T-helper 17 cell (primary cell): ENCODE measurements at regions not wholly inside any gene's neighbourhood (a gene's known extent, or its start where the extent isn't known, plus 50 kb on each side); places are given as distances from the start of the nearest gene placed in this dataset.

Source experiments
- ATAC-seq: fragments of 150-1000 bp; cut with Tn5 transposase; 2 replicates; pipeline ENCODE4 v1.10.0; 2021; ENCODE audit warnings: mild to moderate bottlenecking, moderate library complexity
- DNase-seq, 3 donors: peaks; one replicate each; pipeline versions ENCODE4 v3.0.0 to v3.0.0-alpha.2; 2020 to 2021
- H3K9me3 ChIP-seq: one replicate; pipeline ENCODE4 v1.7.0; 2013; ENCODE audit warnings: low read length, mild to moderate bottlenecking; ENCODE audit not compliant: control insufficient read depth, poor library complexity, severe bottlenecking
- H3K27ac Mint-ChIP-seq: one replicate; pipeline ENCODE4 v1.8.0; 2022; ENCODE audit warnings: mild to moderate bottlenecking, moderate library complexity, mixed read lengths
- H3K27me3 Mint-ChIP-seq: one replicate; pipeline ENCODE4 v1.8.0; 2022; ENCODE audit warnings: mixed read lengths
- H3K36me3 Mint-ChIP-seq: one replicate; pipeline ENCODE4 v1.8.0; 2022; ENCODE audit warnings: low read depth, mixed read lengths
- H3K4me1 Mint-ChIP-seq: one replicate; pipeline ENCODE4 v1.8.0; 2022; ENCODE audit warnings: mild to moderate bottlenecking, mixed read lengths
- H3K4me3 Mint-ChIP-seq: one replicate; pipeline ENCODE4 v1.8.0; 2022; ENCODE audit warnings: mild to moderate bottlenecking, moderate library complexity, mixed read lengths

DNA sequence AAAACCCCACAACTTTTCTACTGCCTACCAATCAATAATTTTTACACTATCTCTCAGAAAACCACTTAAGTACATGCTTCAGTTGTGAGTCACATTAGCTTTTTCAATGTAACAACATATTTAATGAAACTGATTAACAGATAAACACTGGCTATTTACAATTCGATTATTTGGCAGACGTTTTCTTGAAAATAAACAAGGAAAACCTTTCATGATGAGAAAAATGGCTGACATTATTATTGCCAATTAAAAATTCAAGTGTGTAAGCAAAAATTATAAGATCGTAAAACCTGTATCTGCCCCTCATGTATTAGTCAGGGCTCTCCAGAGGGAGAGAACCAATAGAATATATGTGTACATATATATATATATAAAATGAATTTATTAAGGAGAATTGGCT, 1555.5 kb upstream of the IGFBP7 start:
- Mint-ChIP-seq H3K27ac (no peak overlapping the region), H3K4me1 (no peaks in the 10 kb centered on the region), H3K4me3 (no peak overlapping the region), H3K36me3 (no peaks in the 10 kb centered on the region), H3K27me3 (no peaks in the 10 kb centered on the region)
- H3K9me3 ChIP-seq, result no peaks in the 10 kb centered on the region
- DNase-seq, result no peak
- ATAC-seq, result no peak

DNA sequence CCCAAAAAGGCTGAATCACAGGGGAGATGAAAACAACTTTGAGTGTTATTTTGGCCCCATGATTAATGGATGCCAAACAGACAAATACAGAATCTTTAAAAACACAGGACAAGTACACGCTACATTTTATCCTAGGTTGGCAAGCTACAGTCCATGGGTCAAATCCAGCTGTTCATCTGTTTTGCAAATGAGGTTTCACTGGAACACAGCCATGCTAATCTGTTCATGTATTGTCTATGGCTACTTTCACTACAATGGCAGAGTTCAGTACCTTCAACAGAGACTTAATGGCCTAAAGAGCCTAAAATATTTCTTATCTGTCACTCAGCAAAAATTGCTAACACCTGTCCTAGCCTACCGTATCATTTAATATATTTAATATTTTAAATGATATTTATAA, 1548.5 kb upstream of the IGFBP7 start:
- Mint-ChIP-seq H3K36me3 (no peaks in the 10 kb centered on the region), H3K27me3 (no peaks in the 10 kb centered on the region), H3K4me3 (no peak overlapping the region), H3K4me1 (no peaks in the 10 kb centered on the region), H3K27ac (no peak overlapping the region)
- H3K9me3 ChIP-seq, result no peaks in the 10 kb centered on the region
- ATAC-seq (no peak), DNase-seq (no peak)

DNA sequence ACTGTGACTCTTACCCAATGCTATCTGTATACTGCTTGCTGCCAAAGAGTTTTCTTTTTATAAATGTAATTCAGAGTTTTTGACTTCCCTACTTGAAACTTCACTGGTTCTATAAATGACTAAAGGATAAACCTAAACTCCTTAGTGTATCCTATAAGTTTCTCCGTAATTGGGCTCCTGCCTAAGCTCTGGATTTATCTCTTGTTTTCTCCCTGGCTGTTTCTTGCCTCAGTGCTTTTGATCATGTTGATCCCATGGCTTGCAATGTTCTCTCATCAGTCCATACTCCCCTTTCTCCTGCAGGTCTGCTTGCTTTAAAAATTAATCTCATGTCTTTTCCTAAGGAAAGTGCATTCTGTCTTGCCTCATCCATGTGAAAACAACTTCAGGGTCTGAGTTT, 1543.1 kb upstream of the IGFBP7 start:
- H3K4me1 Mint-ChIP-seq, result no peaks in the 10 kb centered on the region
- H3K9me3 ChIP-seq, result no peaks in the 10 kb centered on the region
- H3K27me3 Mint-ChIP-seq, result no peaks in the 10 kb centered on the region
- ATAC-seq (no peak), DNase-seq (no peak)
- H3K27ac Mint-ChIP-seq, result no peak overlapping the region
- H3K36me3 Mint-ChIP-seq, result no peaks in the 10 kb centered on the region
- H3K4me3 Mint-ChIP-seq, result no peak overlapping the region

DNA sequence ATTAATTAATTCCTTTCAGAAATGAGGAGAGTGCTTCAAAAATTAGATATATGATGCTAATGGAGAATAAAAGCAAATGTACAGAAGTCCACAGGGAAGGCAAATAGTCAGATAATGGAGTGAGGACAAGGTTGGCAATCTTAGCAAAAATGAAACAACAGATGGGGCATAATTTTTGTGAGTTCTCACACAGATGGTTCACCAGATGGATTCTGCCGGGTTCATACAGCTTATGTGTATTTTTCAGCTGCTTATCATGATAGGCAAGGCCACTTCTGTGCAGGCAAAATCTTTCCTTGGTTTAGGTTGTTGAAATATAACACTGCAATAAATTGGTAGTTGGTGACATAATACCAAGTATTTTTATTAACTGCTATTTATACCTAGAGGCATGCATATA, 1539.0 kb upstream of the IGFBP7 start:
- Mint-ChIP-seq H3K27ac (no peak overlapping the region), H3K4me3 (no peak overlapping the region), H3K36me3 (no peaks in the 10 kb centered on the region), H3K27me3 (no peaks in the 10 kb centered on the region), H3K4me1 (no peaks in the 10 kb centered on the region)
- ATAC-seq (no peak), DNase-seq (no peak)
- no peaks in the 10 kb centered on the region for H3K9me3 ChIP-seq

DNA sequence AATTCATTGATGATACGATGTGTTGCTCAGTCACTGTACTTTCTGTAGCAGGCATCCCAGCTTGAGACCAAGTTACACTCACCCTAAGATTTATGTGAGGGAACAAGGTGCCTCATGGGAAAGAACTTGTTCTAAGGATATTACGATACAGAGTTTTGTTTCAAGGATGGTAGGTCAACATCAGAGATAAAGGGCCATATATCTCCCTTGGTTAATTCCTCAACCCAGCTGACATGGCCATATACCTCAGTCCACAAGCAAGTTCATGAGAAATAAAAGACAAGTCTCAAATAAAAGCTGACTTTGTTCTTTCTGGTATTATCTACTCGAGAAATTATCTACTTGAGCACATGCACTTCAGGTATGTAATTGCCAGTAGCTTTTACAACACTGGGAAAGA, 1535.9 kb upstream of the IGFBP7 start:
- no peaks in the 10 kb centered on the region for H3K27me3 Mint-ChIP-seq
- no peaks in the 10 kb centered on the region for H3K36me3 Mint-ChIP-seq
- DNase-seq (no peak), ATAC-seq (no peak)
- no peak overlapping the region for H3K4me3 Mint-ChIP-seq
- no peaks in the 10 kb centered on the region for H3K4me1 Mint-ChIP-seq
- H3K27ac Mint-ChIP-seq, result no peak overlapping the region
- H3K9me3 ChIP-seq, result no peaks in the 10 kb centered on the region

DNA sequence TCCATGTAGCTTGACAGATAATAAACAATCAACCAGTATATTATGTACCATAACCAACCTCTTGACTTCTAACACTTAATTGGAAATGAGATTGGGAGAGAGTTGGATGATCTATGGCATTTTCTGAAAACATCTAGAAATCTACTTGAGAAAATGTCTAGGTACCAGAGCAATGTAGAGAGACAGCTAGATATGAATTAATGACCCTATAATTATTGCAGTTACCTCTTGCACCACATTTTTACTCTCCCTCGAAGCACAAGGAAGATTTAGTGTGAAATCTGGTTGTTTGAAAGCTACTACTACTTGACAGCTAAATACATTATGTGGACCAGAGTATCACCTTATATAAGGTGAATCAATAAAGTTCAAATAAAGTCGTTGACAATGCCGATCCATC, 1534.4 kb upstream of the IGFBP7 start:
- H3K36me3 Mint-ChIP-seq, result no peaks in the 10 kb centered on the region
- no peak for ATAC-seq
- no peaks in the 10 kb centered on the region for H3K9me3 ChIP-seq
- no peaks in the 10 kb centered on the region for H3K4me1 Mint-ChIP-seq
- H3K27me3 Mint-ChIP-seq, result no peaks in the 10 kb centered on the region
- H3K4me3 Mint-ChIP-seq, result no peak overlapping the region
- no peak overlapping the region for H3K27ac Mint-ChIP-seq
- no peak for DNase-seq

DNA sequence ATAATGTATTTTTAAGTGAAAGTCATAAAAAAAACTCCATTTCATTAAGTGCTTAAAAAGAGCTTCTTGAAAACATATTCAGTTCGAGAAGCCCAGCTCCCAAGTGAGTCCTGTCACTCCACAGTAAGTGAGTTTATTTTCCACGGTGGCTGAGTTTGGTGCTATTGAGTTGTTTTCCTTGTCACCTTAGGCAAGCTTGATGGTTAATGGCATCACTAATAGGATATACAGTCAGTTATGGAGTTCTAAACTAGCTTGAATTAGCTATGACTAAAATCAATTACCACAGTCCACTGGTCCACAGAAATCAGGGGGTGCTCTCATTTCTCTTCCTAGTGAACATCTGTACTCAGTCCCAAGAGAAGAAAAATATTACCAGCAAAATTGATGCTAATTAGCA, 1526.2 kb upstream of the IGFBP7 start:
- H3K36me3 Mint-ChIP-seq, result no peaks in the 10 kb centered on the region
- DNase-seq, result no peak
- no peaks in the 10 kb centered on the region for H3K9me3 ChIP-seq
- no peak overlapping the region for H3K27ac Mint-ChIP-seq
- ATAC-seq, result no peak
- H3K4me3 Mint-ChIP-seq, result no peak overlapping the region
- H3K27me3 Mint-ChIP-seq, result no peaks in the 10 kb centered on the region
- H3K4me1 Mint-ChIP-seq, result no peaks in the 10 kb centered on the region

DNA sequence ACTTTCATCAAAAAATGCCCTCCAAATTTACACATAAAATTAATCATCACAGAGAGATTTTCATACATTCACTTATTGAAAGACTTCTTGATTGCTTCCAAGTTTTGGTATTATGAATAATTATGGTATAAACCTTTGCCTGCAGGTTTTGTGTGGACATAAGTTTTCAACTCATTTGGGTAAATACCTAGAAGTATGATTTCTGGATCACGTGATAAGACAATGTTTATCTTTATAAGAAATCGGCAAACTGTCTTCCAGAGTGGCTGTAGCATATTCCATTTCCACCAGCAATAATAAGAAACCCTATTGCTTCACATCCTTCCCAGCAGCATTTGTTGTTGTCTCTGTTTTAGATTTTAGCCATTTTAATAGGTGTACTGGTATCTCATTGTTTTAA, 1507.0 kb upstream of the IGFBP7 start:
- Mint-ChIP-seq H3K4me3 (no peak overlapping the region), H3K36me3 (no peaks in the 10 kb centered on the region), H3K4me1 (no peaks in the 10 kb centered on the region), H3K27ac (no peak overlapping the region), H3K27me3 (no peaks in the 10 kb centered on the region)
- ATAC-seq (no peak), DNase-seq (no peak)
- H3K9me3 ChIP-seq, result peaks cover 2% of the 10 kb centered on the region

DNA sequence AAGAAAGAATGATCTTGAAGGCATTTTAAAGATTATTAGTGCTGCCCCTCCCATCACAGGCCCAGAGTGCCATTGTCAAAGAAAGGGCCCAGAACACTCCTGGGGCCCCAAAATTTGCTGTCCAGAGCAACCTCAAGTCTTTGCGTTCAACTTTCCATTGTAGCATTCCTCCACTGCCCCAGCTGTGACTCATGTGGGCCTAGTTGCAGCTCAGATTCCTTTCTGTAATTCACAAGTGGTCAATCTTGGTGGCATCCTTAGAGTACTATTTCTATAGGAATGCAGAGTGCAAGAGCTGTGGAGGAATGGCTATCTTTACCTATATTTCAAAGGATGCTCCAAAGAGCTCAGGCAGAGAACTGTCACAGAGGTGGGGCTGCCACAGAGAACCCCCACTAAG, 1500.8 kb upstream of the IGFBP7 start:
- H3K4me1 Mint-ChIP-seq, result no peaks in the 10 kb centered on the region
- no peak overlapping the region for H3K27ac Mint-ChIP-seq
- H3K27me3 Mint-ChIP-seq, result no peaks in the 10 kb centered on the region
- ATAC-seq (no peak), DNase-seq (no peak)
- H3K4me3 Mint-ChIP-seq, result no peak overlapping the region
- no peaks in the 10 kb centered on the region for H3K36me3 Mint-ChIP-seq
- H3K9me3 ChIP-seq, result no peaks in the 10 kb centered on the region

DNA sequence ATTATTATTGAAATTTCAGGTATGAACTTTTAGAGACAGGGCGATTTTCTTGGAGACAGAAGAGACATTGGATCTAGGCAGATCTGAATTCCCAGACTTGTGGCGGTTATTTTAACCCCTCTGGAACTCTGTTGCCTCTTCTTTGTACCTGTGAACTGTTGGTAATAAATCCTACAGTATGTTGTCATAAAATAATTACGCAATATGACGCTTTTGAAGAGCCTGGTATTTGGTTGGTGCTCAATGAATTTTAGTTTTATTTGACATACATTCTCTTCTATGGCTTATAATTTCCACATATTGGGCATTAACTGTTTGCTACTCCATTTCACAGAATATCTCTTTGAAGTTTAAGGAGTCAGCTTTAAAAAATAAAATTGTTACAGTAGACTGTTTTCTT, 1496.1 kb upstream of the IGFBP7 start:
- no peak for ATAC-seq
- Mint-ChIP-seq H3K27me3 (no peaks in the 10 kb centered on the region), H3K4me3 (no peak overlapping the region), H3K4me1 (no peaks in the 10 kb centered on the region), H3K27ac (no peak overlapping the region), H3K36me3 (no peaks in the 10 kb centered on the region)
- no peak for DNase-seq
- no peaks in the 10 kb centered on the region for H3K9me3 ChIP-seq

DNA sequence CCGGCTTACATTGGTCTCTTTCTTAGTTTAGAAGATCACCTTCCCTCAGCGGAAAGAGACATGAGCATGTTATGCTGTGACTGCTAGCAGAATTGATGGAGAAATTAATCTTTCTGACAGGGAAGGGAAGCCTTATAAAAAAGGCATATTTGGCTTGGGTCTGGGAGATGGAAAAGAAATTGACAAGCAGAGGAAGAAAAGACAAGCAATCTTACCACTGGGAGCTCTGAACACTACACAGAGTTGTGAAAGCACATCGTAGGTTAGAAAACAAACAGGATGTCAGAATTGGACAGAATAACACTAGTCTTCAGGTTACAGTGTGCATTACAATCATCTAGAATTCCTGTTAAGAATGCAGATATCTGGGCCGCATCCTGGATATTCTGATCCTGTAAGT, 1493.8 kb upstream of the IGFBP7 start:
- H3K27ac Mint-ChIP-seq, result no peak overlapping the region
- H3K36me3 Mint-ChIP-seq, result no peaks in the 10 kb centered on the region
- H3K27me3 Mint-ChIP-seq, result no peaks in the 10 kb centered on the region
- H3K4me3 Mint-ChIP-seq, result no peak overlapping the region
- no peak for DNase-seq
- H3K9me3 ChIP-seq, result no peaks in the 10 kb centered on the region
- no peak for ATAC-seq
- no peaks in the 10 kb centered on the region for H3K4me1 Mint-ChIP-seq

DNA sequence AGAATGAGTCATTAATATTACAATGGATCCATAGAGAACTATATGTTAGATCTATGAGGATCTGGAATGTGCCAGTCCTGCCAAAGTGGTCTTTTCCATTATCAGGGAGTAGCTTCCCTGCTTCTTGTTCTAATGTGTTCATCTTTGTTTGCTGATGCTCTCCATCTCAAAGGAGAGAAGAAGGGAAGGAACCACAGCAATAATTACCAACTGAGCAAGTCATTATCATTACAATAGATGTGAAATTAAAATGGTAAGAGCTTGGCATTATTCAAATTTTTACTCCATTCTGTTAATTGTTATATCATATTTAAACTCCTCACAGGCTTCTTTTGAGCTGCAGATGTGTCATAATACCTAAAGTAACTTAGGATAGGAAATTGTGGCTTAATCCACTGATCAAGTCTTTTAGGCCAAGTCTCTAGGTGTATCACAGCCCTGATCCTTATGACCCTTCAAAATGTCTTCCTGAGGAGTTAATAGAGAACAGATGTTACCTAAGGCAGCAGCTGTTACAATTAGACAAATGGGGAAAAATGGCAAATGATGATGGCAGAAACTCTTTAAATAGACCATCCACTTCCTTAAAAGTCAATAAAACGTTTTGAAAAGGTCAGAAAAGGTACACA, 1492.7 kb upstream of the IGFBP7 start:
- ATAC-seq, result no peak

DNA sequence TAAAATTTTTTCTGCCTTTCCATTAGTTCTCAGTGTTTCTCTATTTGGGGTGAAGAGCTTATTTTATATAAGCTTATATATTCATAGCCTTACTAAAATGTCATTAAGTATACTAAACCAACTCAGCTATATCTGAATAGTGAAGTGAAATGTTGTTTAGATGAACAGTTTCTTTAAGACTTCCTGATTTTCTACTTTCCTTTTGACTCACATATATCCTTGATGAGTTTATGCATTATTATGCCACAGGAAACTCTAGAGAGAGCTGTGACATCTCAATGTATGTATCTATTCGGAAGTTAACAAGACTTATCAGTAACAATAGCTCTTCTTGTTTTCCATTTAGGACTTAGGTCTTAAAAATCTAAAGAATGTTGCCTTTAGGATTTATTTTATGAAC, 1491.8 kb upstream of the IGFBP7 start:
- Mint-ChIP-seq H3K4me1 (no peaks in the 10 kb centered on the region), H3K27ac (no peak overlapping the region), H3K4me3 (no peak overlapping the region), H3K36me3 (no peaks in the 10 kb centered on the region), H3K27me3 (no peaks in the 10 kb centered on the region)
- DNase-seq (no peak), ATAC-seq (no peak)
- H3K9me3 ChIP-seq, result no peaks in the 10 kb centered on the region

More for the DNA sequence above, 1492.7 kb upstream of the IGFBP7 start:
- H3K9me3 ChIP-seq, result no peaks in the 10 kb centered on the region
- H3K4me1 Mint-ChIP-seq, result no peaks in the 10 kb centered on the region
- H3K27ac Mint-ChIP-seq, result no peak overlapping the region
- no peaks in the 10 kb centered on the region for H3K27me3 Mint-ChIP-seq
- DNase-seq, result no peak
- no peaks in the 10 kb centered on the region for H3K36me3 Mint-ChIP-seq
- H3K4me3 Mint-ChIP-seq, result no peak overlapping the region

DNA sequence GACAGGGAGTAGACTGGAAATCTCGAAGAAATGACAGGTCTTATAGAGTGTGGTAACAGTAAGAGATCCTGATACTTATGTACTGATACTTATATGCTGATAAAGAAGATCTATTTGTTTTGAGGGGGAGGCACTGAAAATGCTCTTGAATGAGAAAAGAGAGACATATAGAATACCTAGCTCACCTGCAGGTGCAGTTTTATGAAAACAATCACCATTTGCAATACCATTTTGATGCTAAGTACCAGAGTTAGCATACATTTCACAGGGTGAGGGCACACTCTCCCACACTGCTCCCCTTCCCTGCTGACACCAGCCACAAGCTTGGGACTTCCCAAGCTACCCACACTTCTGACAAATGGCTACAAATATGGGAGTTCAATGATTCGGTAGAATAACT, 1490.1 kb upstream of the IGFBP7 start:
- H3K9me3 ChIP-seq, result no peaks in the 10 kb centered on the region
- no peak for ATAC-seq

More for the DNA sequence above, 1490.1 kb upstream of the IGFBP7 start:
- Mint-ChIP-seq H3K4me1 (no peaks in the 10 kb centered on the region), H3K36me3 (no peaks in the 10 kb centered on the region), H3K27me3 (no peaks in the 10 kb centered on the region), H3K27ac (no peak overlapping the region), H3K4me3 (no peak overlapping the region)
- no peak for DNase-seq
